SK-N-SH treated with all-trans-retinoic acid at 6 μM for 48 hours (cell line): ENCODE measurements at regions not wholly inside any gene's neighbourhood (a gene's known extent, or its start where the extent isn't known, plus 50 kb on each side); places are given as distances from the start of the nearest gene placed in this dataset.

Experiments used
- ARNTL ChIP-seq: fragments of 450-650 bp; formaldehyde crosslinking; IDR thresholded peaks from 2 replicates; pipeline ENCODE4 v1.5.0; 2020; ENCODE audit warnings: low read depth, mild to moderate bottlenecking, moderate library complexity, borderline replicate concordance
- GLIS3 ChIP-seq: fragments of 250-450 bp; sonication (Bioruptor Pico); IDR thresholded peaks from 2 replicates; pipeline ENCODE4 v1.5.0; 2020; ENCODE audit warnings: mild to moderate bottlenecking, moderate library complexity
- SNAI2 ChIP-seq: fragments of 250-450 bp; sonication (Bioruptor Pico); IDR thresholded peaks from 2 replicates; pipeline ENCODE4 v1.5.0; 2020; ENCODE audit warnings: mild to moderate bottlenecking, moderate library complexity
- TOX ChIP-seq: fragments of 250-450 bp; sonication (Bioruptor Pico); IDR thresholded peaks from 2 replicates; pipeline ENCODE4 v1.8.0; 2021; ENCODE audit warnings: mild to moderate bottlenecking, moderate library complexity, borderline replicate concordance
- ZFP3 ChIP-seq: fragments of 250-450 bp; sonication (Bioruptor Pico); IDR thresholded peaks from 2 replicates; pipeline ENCODE4 v1.5.0; 2020; ENCODE audit warnings: mild to moderate bottlenecking, moderate library complexity
- ZFP30 ChIP-seq: fragments of 450-650 bp; formaldehyde crosslinking; IDR thresholded peaks from 2 replicates; pipeline ENCODE4 v1.5.0; 2022; ENCODE audit warnings: mild to moderate bottlenecking, moderate library complexity
- ZNF70 ChIP-seq: fragments of 450-650 bp; formaldehyde crosslinking; IDR thresholded peaks from 2 replicates; pipeline ENCODE4 v1.5.0; 2020; ENCODE audit warnings: mild to moderate bottlenecking, moderate library complexity

DNA sequence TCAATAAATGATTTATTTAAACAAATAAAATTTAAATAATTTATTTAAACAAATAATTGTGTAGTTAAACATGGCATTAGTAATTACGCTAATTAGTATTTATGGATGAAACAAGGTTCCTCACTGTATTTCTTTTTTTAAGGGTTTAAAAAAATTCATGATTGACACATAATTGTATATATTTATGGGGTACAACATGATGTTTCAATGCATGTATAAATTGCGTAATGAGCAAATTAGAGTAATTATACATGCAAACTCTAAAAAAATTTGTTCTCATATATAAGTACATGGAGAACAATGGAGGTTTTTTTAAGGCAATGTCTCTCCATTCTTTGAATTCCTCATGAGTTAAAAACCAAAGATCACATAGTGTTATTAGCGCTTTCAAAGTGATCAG lies 115.7 kb upstream of the KLF3 start:
- TF ChIP-seq SNAI2 (no peak), ARNTL (CRISPR knock-in tag) (no peak), ZFP30 (CRISPR knock-in tag) (no peak), TOX (CRISPR knock-in tag) (no peak), ZNF70 (CRISPR knock-in tag) (no peak), GLIS3 (CRISPR knock-in tag) (no peak), ZFP3 (CRISPR knock-in tag) (no peak)
